Hepatocyte (in vitro differentiated cells): ENCODE measurements at regions not wholly inside any gene's neighbourhood (a gene's known extent, or its start where the extent isn't known, plus 50 kb on each side); places are given as distances from the start of the nearest gene placed in this dataset.

Source experiments
- DNase-seq: peaks from one replicate; pipeline ENCODE4 v3.0.0-alpha.2; 2016; ENCODE audit warnings: low spot score
- H2AFZ ChIP-seq: fragments of 200-600 bp; sonication (generic); 2 replicates; pipeline ENCODE4 v1.6.0; 2016; ENCODE audit warnings: antibody characterized with exemption, mild to moderate bottlenecking
- H3K27ac ChIP-seq: fragments of 200-600 bp; sonication (generic); 2 replicates; pipeline ENCODE4 v1.5.1; 2016; ENCODE audit warnings: mild to moderate bottlenecking
- H3K27me3 ChIP-seq: fragments of 200-600 bp; sonication (generic); 2 replicates; pipeline ENCODE4 v1.6.1; 2016
- H3K36me3 ChIP-seq: fragments of 200-600 bp; sonication (generic); replicated peaks from 2 replicates; pipeline ENCODE4 v1.5.1; 2016; ENCODE audit warnings: low read depth; ENCODE audit not compliant: insufficient read depth
- H3K4me1 ChIP-seq: fragments of 200-600 bp; sonication (generic); 2 replicates; pipeline ENCODE4 v1.5.1; 2016; ENCODE audit warnings: mild to moderate bottlenecking, moderate library complexity; ENCODE audit not compliant: insufficient read depth
- H3K4me2 ChIP-seq: fragments of 200-600 bp; sonication (generic); 2 replicates; pipeline ENCODE4 v1.6.0; 2016
- H3K4me3 ChIP-seq: fragments of 200-600 bp; sonication (generic); 2 replicates; pipeline ENCODE4 v1.5.1; 2016; ENCODE audit warnings: mild to moderate bottlenecking
- H3K79me2 ChIP-seq: fragments of 200-600 bp; sonication (generic); 2 replicates; pipeline ENCODE4 v1.6.0; 2017; ENCODE audit warnings: mild to moderate bottlenecking
- H3K9me2 ChIP-seq: fragments of 200-600 bp; sonication (generic); replicated peaks from 2 replicates; pipeline ENCODE4 v1.6.0; 2017; ENCODE audit warnings: mild to moderate bottlenecking; ENCODE audit not compliant: insufficient read depth
- H3K9me3 ChIP-seq: fragments of 200-600 bp; sonication (generic); 2 replicates; pipeline ENCODE4 v1.5.1; 2016; ENCODE audit warnings: low read depth, mild to moderate bottlenecking
- H4K20me1 ChIP-seq: fragments of 200-600 bp; sonication (generic); 2 replicates; pipeline ENCODE4 v1.6.0; 2016; ENCODE audit warnings: mild to moderate bottlenecking; ENCODE audit not compliant: insufficient read depth, poor library complexity, severe bottlenecking
- EZH2 ChIP-seq: fragments of 200-600 bp; sonication (generic); IDR thresholded peaks from 2 replicates; pipeline ENCODE4 v1.6.1; 2016; ENCODE audit warnings: antibody characterized with exemption, mild to moderate bottlenecking, borderline replicate concordance
- EZH2phosphoT487 ChIP-seq: fragments of 200-600 bp; sonication (generic); IDR thresholded peaks from one replicate; pipeline ENCODE4 v1.6.1; 2018; ENCODE audit warnings: antibody characterized with exemption, mild to moderate bottlenecking, low read depth, moderate library complexity; ENCODE audit not compliant: unreplicated experiment, severe bottlenecking
- WGBS: methylation state at CpG from one replicate; pipeline ENCODE4 v1.1.6; 2016; ENCODE audit warnings: low lambda C conversion rate; ENCODE audit errors: missing lambda C conversion rate; 5-methylcytosine and 5-hydroxymethylcytosine counted together
- TF ChIP-seq, protein P1 (sequence below): fragments of 200-600 bp; sonication (generic); IDR thresholded peaks from 2 replicates; pipeline ENCODE4 v1.5.1; 2016; ENCODE audit warnings: antibody characterized with exemption, mild to moderate bottlenecking; ENCODE audit not compliant: poor library complexity

DNA sequence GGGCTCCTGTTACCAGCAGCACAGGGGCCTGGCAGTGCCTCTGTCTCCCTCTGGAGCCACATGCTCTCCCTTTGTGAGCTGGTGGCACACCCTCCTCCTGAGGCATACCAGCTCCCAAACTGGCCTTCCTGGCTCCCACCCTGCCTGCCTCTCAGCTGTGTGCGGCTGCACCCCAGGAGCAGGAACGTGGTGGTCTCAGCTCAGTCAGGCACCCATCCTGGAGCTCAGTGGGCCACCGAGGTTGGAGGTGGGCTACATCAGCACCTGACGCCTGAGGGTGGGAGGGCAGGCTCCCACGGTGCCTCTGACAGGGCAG is 85.9 kb upstream of the NKX1-1 start:
- H2AFZ ChIP-seq: no peak overlapping the region
- no peaks in the 10 kb centered on the region for H3K4me1 ChIP-seq
- no peak for DNase-seq

DNA sequence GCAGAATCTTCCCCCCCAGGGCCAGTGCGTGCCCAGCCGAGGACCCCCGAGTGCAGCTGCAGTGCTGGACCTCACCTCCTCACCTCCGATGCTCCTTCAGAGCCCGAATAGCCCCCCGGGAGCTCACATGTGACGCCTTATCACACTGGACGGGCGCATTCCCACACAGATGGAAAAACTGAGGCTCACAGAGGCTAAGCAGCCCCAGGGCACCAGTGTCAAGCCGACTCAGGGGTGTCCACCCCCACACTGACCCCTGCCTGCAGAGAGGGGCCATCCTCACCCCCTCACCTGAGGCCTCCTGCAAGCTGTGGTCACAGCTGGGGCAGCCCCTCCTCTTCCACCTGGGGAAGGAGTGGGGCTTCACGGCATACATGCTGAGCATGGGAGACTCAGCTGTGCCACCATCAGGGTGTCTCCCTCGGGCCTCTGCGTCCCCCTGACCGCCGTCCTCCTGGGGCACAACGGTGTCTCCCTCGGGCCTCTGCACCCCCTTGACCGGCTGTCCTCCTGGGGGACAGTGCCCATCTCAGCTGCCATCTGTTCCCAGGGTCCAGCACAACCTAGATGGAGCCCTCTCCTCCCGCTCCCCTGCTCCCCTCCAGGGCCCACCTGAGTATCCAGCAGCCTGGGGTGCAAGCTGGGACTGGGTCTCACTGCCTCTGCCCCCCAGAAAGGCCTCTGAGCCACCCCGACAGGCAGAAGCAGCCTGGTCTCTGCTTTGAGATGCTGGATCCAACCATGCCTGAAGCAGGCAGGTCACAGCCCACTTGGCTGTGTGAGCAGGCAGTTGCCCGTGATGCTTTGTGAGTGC is 85.3 kb upstream of the NKX1-1 start:
- no peak for DNase-seq
- Histone ChIP-seq H2AFZ (no peak overlapping the region), H3K36me3 (no peaks in the 10 kb centered on the region), H3K9me2 (no peaks in the 10 kb centered on the region), H3K9me3 (no peaks in the 10 kb centered on the region), H3K4me3 (no peak overlapping the region), H4K20me1 (no peaks in the 10 kb centered on the region), H3K27ac (no peak overlapping the region), H3K27me3 (peaks cover 9% of the 10 kb centered on the region), H3K4me2 (no peak overlapping the region), H3K4me1 (no peaks in the 10 kb centered on the region), H3K79me2 (no peaks in the 10 kb centered on the region)
- 95% methylated on average over 21 of the region's 21 CpGs for WGBS
- TF ChIP-seq EZH2phosphoT487 (no peak), EZH2 (no peak)
- TF ChIP-seq, protein P1, sequence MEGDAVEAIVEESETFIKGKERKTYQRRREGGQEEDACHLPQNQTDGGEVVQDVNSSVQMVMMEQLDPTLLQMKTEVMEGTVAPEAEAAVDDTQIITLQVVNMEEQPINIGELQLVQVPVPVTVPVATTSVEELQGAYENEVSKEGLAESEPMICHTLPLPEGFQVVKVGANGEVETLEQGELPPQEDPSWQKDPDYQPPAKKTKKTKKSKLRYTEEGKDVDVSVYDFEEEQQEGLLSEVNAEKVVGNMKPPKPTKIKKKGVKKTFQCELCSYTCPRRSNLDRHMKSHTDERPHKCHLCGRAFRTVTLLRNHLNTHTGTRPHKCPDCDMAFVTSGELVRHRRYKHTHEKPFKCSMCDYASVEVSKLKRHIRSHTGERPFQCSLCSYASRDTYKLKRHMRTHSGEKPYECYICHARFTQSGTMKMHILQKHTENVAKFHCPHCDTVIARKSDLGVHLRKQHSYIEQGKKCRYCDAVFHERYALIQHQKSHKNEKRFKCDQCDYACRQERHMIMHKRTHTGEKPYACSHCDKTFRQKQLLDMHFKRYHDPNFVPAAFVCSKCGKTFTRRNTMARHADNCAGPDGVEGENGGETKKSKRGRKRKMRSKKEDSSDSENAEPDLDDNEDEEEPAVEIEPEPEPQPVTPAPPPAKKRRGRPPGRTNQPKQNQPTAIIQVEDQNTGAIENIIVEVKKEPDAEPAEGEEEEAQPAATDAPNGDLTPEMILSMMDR: no peak

More for the DNA sequence above, 85.9 kb upstream of the NKX1-1 start:
- 93% methylated on average over 5 of the region's 5 CpGs for WGBS
- Histone ChIP-seq H3K4me3 (no peak overlapping the region), H3K27me3 (peaks cover 9% of the 10 kb centered on the region), H4K20me1 (no peaks in the 10 kb centered on the region), H3K36me3 (no peaks in the 10 kb centered on the region), H3K9me3 (no peaks in the 10 kb centered on the region), H3K79me2 (no peaks in the 10 kb centered on the region), H3K4me2 (no peak overlapping the region), H3K9me2 (no peaks in the 10 kb centered on the region), H3K27ac (no peak overlapping the region)
- TF ChIP-seq EZH2 (no peak), EZH2phosphoT487 (no peak)
- TF ChIP-seq, protein P1: no peak

DNA sequence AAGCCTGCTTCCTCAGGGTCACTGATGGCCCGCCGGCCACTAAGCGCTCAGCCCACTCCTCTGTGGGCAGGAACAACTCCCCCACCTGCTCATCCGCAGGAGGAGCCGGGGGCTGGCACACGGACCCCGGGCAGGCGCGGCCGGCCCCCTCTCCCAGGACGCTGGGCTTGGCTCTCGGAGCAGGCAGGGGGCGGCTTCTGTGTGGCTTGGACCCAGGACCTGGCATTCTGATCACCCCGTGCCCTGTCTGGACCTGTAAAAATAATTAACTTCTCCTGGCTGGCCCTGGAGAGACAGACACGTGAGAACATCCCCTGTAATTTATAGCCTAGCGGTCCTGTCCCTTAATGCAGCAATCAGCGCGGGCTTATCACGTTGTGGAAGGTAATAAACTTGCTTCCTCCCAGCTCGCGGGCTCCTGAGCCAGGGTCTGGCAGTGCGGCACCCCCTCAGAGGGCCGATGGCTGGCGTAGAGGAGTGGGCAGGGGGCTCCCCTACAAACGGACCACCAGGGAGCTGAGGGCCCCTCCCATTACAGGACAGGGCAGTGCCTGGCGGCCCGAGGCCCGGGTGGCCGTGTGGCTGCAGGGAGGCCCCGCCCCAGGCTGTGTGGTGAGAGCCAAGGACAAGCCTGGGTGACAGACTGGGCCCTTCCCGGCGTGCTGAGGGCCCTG is 84.5 kb upstream of the NKX1-1 start:
- H3K79me2 ChIP-seq: no peaks in the 10 kb centered on the region
- H3K27ac ChIP-seq: no peak overlapping the region
- no peaks in the 10 kb centered on the region for H3K9me3 ChIP-seq
- no peak for DNase-seq
- H3K4me2 ChIP-seq: no peak overlapping the region
- TF ChIP-seq EZH2 (no peak), EZH2phosphoT487 (no peak)
- TF ChIP-seq, protein P1: no peak
- no peak overlapping the region for H3K4me3 ChIP-seq
- no peak overlapping the region for H2AFZ ChIP-seq
- H3K27me3 ChIP-seq: peaks cover 9% of the 10 kb centered on the region
- 68% methylated on average over 31 of the region's 32 CpGs for WGBS
- no peaks in the 10 kb centered on the region for H3K36me3 ChIP-seq
- H3K4me1 ChIP-seq: no peaks in the 10 kb centered on the region
- H3K9me2 ChIP-seq: no peaks in the 10 kb centered on the region
- no peaks in the 10 kb centered on the region for H4K20me1 ChIP-seq
